Left ventricle myocardium inferior (tissue), 1 donor: ENCODE measurements at regions not wholly inside any gene's neighbourhood (a gene's known extent, or its start where the extent isn't known, plus 50 kb on each side); places are given as distances from the start of the nearest gene placed in this dataset.
A peak's percentile ranks its signal among the peaks of the same experiment; 100 is the strongest.

Source experiments
- DNase-seq: peaks from one replicate; pipeline ENCODE4 v3.0.0-alpha.2; 2020
- H3K27ac ChIP-seq: fragments of 200-600 bp; replicated peaks from 2 replicates; pipeline ENCODE4 v1.8.0; 2021
- H3K27me3 ChIP-seq: fragments of 200-600 bp; 2 replicates; pipeline ENCODE4 v1.8.0; 2021; ENCODE audit warnings: low read depth
- H3K36me3 ChIP-seq: fragments of 200-600 bp; 2 replicates; pipeline ENCODE4 v1.8.0; 2021
- H3K4me1 ChIP-seq: fragments of 200-600 bp; 2 replicates; pipeline ENCODE4 v1.8.0; 2021
- H3K4me3 ChIP-seq: fragments of 200-600 bp; 2 replicates; pipeline ENCODE4 v1.8.0; 2021; ENCODE audit warnings: mild to moderate bottlenecking, moderate library complexity
- H3K9me3 ChIP-seq: fragments of 200-600 bp; replicated peaks from 2 replicates; pipeline ENCODE4 v1.8.0; 2021
- intact Hi-C: fragments of 100-400 bp; cut with micrococcal nuclease; formaldehyde crosslinking; loops from one replicate; pipeline ENCODE4 v1.11.0; 2022
- TF ChIP-seq, protein P1 (sequence below): fragments of 200-600 bp; IDR thresholded peaks from 2 replicates; pipeline ENCODE4 v1.8.0; 2021; ENCODE audit warnings: antibody characterized with exemption, mild to moderate bottlenecking, borderline replicate concordance
- donor health status: DM: no; HTN: yes; CAD: no; lungs with severe emphysema.

GRCh38 chr6:149131891-149132290, 185.6 kb upstream of the TAB2 start:
- Histone ChIP-seq H3K27ac (no peak overlapping the region), H3K36me3 (no peaks in the 10 kb centered on the region), H3K4me3 (no peak overlapping the region), H3K9me3 (no peaks in the 10 kb centered on the region), H3K4me1 (peaks cover 8% of the 10 kb centered on the region), H3K27me3 (peaks cover 11% of the 10 kb centered on the region)
- intact Hi-C loops = no loop called here
- no peak for DNase-seq
- TF ChIP-seq, protein P1, sequence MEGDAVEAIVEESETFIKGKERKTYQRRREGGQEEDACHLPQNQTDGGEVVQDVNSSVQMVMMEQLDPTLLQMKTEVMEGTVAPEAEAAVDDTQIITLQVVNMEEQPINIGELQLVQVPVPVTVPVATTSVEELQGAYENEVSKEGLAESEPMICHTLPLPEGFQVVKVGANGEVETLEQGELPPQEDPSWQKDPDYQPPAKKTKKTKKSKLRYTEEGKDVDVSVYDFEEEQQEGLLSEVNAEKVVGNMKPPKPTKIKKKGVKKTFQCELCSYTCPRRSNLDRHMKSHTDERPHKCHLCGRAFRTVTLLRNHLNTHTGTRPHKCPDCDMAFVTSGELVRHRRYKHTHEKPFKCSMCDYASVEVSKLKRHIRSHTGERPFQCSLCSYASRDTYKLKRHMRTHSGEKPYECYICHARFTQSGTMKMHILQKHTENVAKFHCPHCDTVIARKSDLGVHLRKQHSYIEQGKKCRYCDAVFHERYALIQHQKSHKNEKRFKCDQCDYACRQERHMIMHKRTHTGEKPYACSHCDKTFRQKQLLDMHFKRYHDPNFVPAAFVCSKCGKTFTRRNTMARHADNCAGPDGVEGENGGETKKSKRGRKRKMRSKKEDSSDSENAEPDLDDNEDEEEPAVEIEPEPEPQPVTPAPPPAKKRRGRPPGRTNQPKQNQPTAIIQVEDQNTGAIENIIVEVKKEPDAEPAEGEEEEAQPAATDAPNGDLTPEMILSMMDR = no peak

DNA sequence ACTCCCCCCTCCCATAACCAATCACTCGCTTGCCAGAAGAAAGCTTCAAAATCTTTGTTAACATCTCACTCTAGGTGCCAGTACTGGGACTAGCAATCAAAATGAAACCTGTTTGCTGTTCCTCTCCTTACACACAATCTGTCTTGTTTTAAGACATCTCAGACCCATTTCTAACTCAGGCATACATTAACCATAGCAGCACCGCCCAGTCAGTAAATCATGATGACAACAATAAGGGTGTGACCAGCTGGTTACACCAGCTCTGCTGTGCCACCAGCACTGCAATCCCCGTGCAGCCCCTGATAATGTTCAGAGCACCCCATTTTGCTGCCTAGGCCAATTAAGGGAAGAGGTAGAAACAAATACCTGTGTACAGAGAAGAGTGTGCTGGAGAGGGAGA, 185.2 kb upstream of the TAB2 start:
- H3K4me1 ChIP-seq = peaks cover 8% of the 10 kb centered on the region
- DNase-seq = no peak
- intact Hi-C loops = no loop called here

DNA sequence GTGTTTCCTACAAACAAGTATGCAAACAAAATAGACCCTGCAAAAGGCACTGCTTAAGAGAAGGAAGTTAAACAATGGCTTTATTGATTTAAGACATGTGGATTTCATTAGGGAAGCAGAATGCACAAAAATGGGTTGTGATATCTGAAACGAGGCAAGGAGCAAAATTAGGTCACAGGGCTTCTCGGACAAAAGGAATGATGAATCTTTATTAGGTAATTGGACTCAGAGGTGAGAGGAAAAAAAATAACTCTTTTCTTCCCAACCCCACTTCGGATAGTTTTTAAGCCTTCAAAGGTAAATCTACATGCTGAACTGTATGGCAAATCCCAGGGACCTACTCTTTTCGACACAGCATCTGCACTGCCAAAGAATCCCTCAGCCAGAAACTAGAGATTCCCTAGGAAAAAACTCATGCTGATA, 183.0 kb upstream of the TAB2 start:
- no peak for DNase-seq
- H3K27me3 ChIP-seq = peaks cover 11% of the 10 kb centered on the region
- no peak overlapping the region for H3K4me3 ChIP-seq
- peak overlapping the region; percentile 48 for H3K27ac ChIP-seq
- intact Hi-C loops = no loop called here
- TF ChIP-seq, protein P1 = no peak
- no peaks in the 10 kb centered on the region for H3K36me3 ChIP-seq
- peaks cover 8% of the 10 kb centered on the region for H3K4me1 ChIP-seq
- no peaks in the 10 kb centered on the region for H3K9me3 ChIP-seq

More for the DNA sequence above, 185.2 kb upstream of the TAB2 start:
- H3K27ac ChIP-seq = no peak overlapping the region
- H3K36me3 ChIP-seq = no peaks in the 10 kb centered on the region
- peaks cover 11% of the 10 kb centered on the region for H3K27me3 ChIP-seq
- no peaks in the 10 kb centered on the region for H3K9me3 ChIP-seq
- TF ChIP-seq, protein P1 = no peak
- H3K4me3 ChIP-seq = no peak overlapping the region

GRCh38 chr6:149135809-149136208, 181.7 kb upstream of the TAB2 start:
- no peaks in the 10 kb centered on the region for H3K36me3 ChIP-seq
- TF ChIP-seq, protein P1 = no peak
- H3K27me3 ChIP-seq = peaks cover 11% of the 10 kb centered on the region
- H3K4me1 ChIP-seq = peaks cover 4% of the 10 kb centered on the region
- DNase-seq = no peak
- no peak overlapping the region for H3K27ac ChIP-seq
- H3K4me3 ChIP-seq = no peak overlapping the region
- no peaks in the 10 kb centered on the region for H3K9me3 ChIP-seq
- intact Hi-C loops = no loop called here

GRCh38 chr6:149136273-149136912, 181.1 kb upstream of the TAB2 start:
- no peak overlapping the region for H3K4me3 ChIP-seq
- no peaks in the 10 kb centered on the region for H3K36me3 ChIP-seq
- TF ChIP-seq, protein P1 = no peak
- peaks cover 11% of the 10 kb centered on the region for H3K27me3 ChIP-seq
- no peak overlapping the region for H3K27ac ChIP-seq
- peaks cover 4% of the 10 kb centered on the region for H3K4me1 ChIP-seq
- no peaks in the 10 kb centered on the region for H3K9me3 ChIP-seq
- DNase-seq = no peak
- intact Hi-C loops = no loop called here

DNA sequence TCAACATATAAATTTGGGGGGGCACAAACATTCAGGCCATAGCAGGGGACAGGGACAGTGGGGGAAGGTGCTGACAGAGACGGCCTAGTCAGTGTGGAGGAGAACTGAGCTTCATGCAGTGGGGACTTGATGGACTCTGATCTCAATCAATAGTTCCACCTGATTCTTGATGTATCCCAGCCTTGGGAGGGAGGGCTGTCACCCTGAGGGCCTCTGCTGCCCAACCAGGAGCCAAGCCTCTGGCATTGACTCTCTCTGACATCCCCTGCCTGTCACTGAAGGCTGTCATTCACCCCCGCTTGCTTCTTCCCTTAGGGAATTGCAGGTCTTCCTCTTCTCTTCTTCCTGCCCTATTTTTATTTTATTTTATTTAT, 180.6 kb upstream of the TAB2 start:
- Histone ChIP-seq H3K27me3 (peaks cover 11% of the 10 kb centered on the region), H3K27ac (no peak overlapping the region), H3K4me3 (no peak overlapping the region), H3K4me1 (peaks cover 4% of the 10 kb centered on the region), H3K36me3 (no peaks in the 10 kb centered on the region), H3K9me3 (no peaks in the 10 kb centered on the region)
- intact Hi-C loops = no loop called here
- DNase-seq = no peak
- TF ChIP-seq, protein P1 = no peak
